GM12878 (cell line): ENCODE measurements at regions not wholly inside any gene's neighbourhood (a gene's known extent, or its start where the extent isn't known, plus 50 kb on each side); places are given as distances from the start of the nearest gene placed in this dataset.
A peak's percentile ranks its signal among the peaks of the same experiment; 100 is the strongest.

ENCODE experiments used
- ATAC-seq: fragments of 200-7000 bp; cut with Tn5 transposase; 3 replicates; pipeline ENCODE4 v1.9.1; 2020; ENCODE audit warnings: mild to moderate bottlenecking, moderate library complexity
- BruUV-seq: library from RNA; stranded (reverse); fragments of 400-500 nt; replicated peaks from 2 replicates; lab custom pipeline; 2021; lab: Mats Ljungman, UMichigan
- CTCF ChIA-PET: fragments of 300-600 bp; sonication (Branson Sonifier 250); formaldehyde crosslinking; extraction: SDS; loops from one replicate; lab custom pipeline; 2021; ENCODE audit warnings: inconsistent platforms; lab: Yijun Ruan, JAX
- POLR2A ChIA-PET: fragments of 350-600 bp; formaldehyde crosslinking; extraction: SDS; loops from one replicate; lab custom pipeline; 2021; ENCODE audit warnings: inconsistent platforms; lab: Charles Lee
- RAD21 ChIA-PET: fragments of 300-600 bp; sonication (Branson Sonifier 250); formaldehyde crosslinking; loops from one replicate; lab custom pipeline; 2023; ENCODE audit warnings: antibody characterized with exemption; ENCODE audit not compliant: unreplicated experiment; lab: Charles Lee
- SMC1A ChIA-PET: fragments of 300-600 bp; sonication (Branson Sonifier 250); formaldehyde crosslinking; loops from one replicate; lab custom pipeline; 2023; ENCODE audit not compliant: unreplicated experiment, uncharacterized antibody; lab: Charles Lee
- DNase-seq: peaks from one replicate; pipeline ENCODE4 v3.0.0-alpha.2; 2011; ENCODE audit warnings: low read depth, low spot score
- FAIRE-seq: peaks from 3 replicates; lab custom pipeline; 2011; peaks lifted over from hg19 to GRCh38; lab: Jason Lieb, UNC
- H2AFZ ChIP-seq: 2 replicates; pipeline ENCODE4 v1.6.0; 2011; ENCODE audit warnings: low read depth, low read length, control low read depth; ENCODE audit not compliant: control insufficient read depth
- H3K27ac ChIP-seq: 2 replicates; pipeline ENCODE4 v1.5.1; 2011; ENCODE audit warnings: control low read depth; ENCODE audit not compliant: control insufficient read depth, insufficient read depth
- H3K27me3 ChIP-seq, 2 experiments: replicated peaks in 1 of 2; 2 replicates each; pipeline versions ENCODE4 v1.6.0 to v1.6.1; 2011; ENCODE audit warnings: low read length in 1 of 2; ENCODE audit not compliant: control insufficient read depth in 2 of 2, insufficient read depth in 2 of 2
- H3K36me3 ChIP-seq, 2 experiments: 2 replicates each; pipeline ENCODE4 v1.5.1; 2011; ENCODE audit warnings: low read length in 1 of 2; ENCODE audit not compliant: control insufficient read depth in 2 of 2, insufficient read depth in 2 of 2
- H3K4me1 ChIP-seq: 2 replicates; pipeline ENCODE4 v1.6.1; 2011; ENCODE audit warnings: mild to moderate bottlenecking, low read length, moderate library complexity, mixed read lengths; ENCODE audit not compliant: control insufficient read depth, insufficient read depth
- H3K4me2 ChIP-seq: 2 replicates; pipeline ENCODE4 v1.6.0; 2011; ENCODE audit warnings: control low read depth; ENCODE audit not compliant: control insufficient read depth, insufficient read depth
- H3K4me3 ChIP-seq: fragments of 200-600 bp; sonication (generic); 2 replicates; pipeline ENCODE4 v1.5.1; 2016
- H3K79me2 ChIP-seq: 2 replicates; pipeline ENCODE4 v1.6.0; 2011; ENCODE audit warnings: low read length; ENCODE audit not compliant: control insufficient read depth, insufficient read depth
- H3K9ac ChIP-seq: 2 replicates; pipeline ENCODE4 v1.8.0; 2011; ENCODE audit warnings: low read length, control low read depth, mixed read lengths; ENCODE audit not compliant: control insufficient read depth, insufficient read depth
- H3K9me3 ChIP-seq: replicated peaks from 3 replicates; pipeline ENCODE4 v1.5.1; 2011; ENCODE audit warnings: mild to moderate bottlenecking, low read length; ENCODE audit not compliant: control insufficient read depth, insufficient read depth
- H4K20me1 ChIP-seq: 2 replicates; pipeline ENCODE4 v1.6.0; 2011; ENCODE audit not compliant: control insufficient read depth, insufficient read depth
- CHD4 ChIP-seq: fragments of 200-600 bp; sonication (generic); IDR thresholded peaks from 2 replicates; pipeline ENCODE4 v1.6.1; 2016; ENCODE audit warnings: mild to moderate bottlenecking
- CREM ChIP-seq: IDR thresholded peaks from 2 replicates; pipeline ENCODE4 v1.6.1; 2014; ENCODE audit warnings: antibody characterized with exemption, low read depth
- CTCF ChIP-seq, 3 experiments: IDR thresholded peaks in 2 of 3; conservative IDR thresholded peaks in 1 of 3; 2 replicates each; pipeline ENCODE4 v1.5.1; 2011; ENCODE audit warnings: low read depth in 3 of 3, low read length in 3 of 3, mild to moderate bottlenecking in 3 of 3, control low read depth in 2 of 3, moderate library complexity in 2 of 3, inconsistent platforms in 1 of 3, mixed read lengths in 1 of 3; ENCODE audit not compliant: control insufficient read depth in 2 of 3, insufficient read depth in 1 of 3; ENCODE audit errors: extremely low read depth in 1 of 3
- ELK1 ChIP-seq: IDR thresholded peaks from 2 replicates; pipeline ENCODE4 v1.6.1; 2012; ENCODE audit warnings: low read depth, low read length, improper control_type of control experiment
- RCOR1 ChIP-seq: conservative IDR thresholded peaks from 2 replicates; pipeline ENCODE4 v1.6.1; 2012; ENCODE audit warnings: low read depth, low read length, improper control_type of control experiment
- SIX5 ChIP-seq: IDR thresholded peaks from 2 replicates; pipeline ENCODE4 v1.6.1; 2011; ENCODE audit warnings: mild to moderate bottlenecking, low read depth, low read length, moderate library complexity; ENCODE audit not compliant: severe bottlenecking
- SREBF2 ChIP-seq: IDR thresholded peaks from 2 replicates; pipeline ENCODE4 v1.6.1; 2012; ENCODE audit warnings: mild to moderate bottlenecking, low read length
- ZNF622 ChIP-seq: fragments of 450-650 bp; IDR thresholded peaks from 2 replicates; pipeline ENCODE4 v1.6.1; 2017; ENCODE audit warnings: mild to moderate bottlenecking, inconsistent platforms
- WGBS: methylation state at CpG from one replicate; pipeline ENCODE4 v1.1.6; 2016; ENCODE audit warnings: low lambda C conversion rate; ENCODE audit not compliant: insufficient replicate concordance, insufficient coverage; ENCODE audit errors: missing lambda C conversion rate; 5-methylcytosine and 5-hydroxymethylcytosine counted together
- in situ Hi-C: fragments of 300-500 bp; cut with MboI; formaldehyde crosslinking; loops from 9 replicates; pipeline ENCODE4 v1.14.3; 2018; ENCODE audit warnings: mixed read lengths
- intact Hi-C: fragments of 100-400 bp; cut with micrococcal nuclease; formaldehyde crosslinking; loops from one replicate; pipeline ENCODE4 v1.14.2; 2022; ENCODE audit not compliant: unreplicated experiment

- in situ Hi-C loops, result no loop called here
- H3K4me1 ChIP-seq, result no peaks in the 10 kb centered on the region
- no peaks in the 10 kb centered on the region for H3K27me3 ChIP-seq
- no TSS peak for BruUV-seq
- H3K27ac ChIP-seq, result no peak overlapping the region
- CTCF ChIA-PET, result no interaction called here
- no peak overlapping the region for H3K4me3 ChIP-seq
- POLR2A ChIA-PET, result no interaction called here
- DNase-seq (no peak), FAIRE-seq (no peak), ATAC-seq (no peak)
- no peaks in the 10 kb centered on the region for H3K79me2 ChIP-seq
- H3K9me3 ChIP-seq, result no peaks in the 10 kb centered on the region
- no peaks in the 10 kb centered on the region for H3K36me3 ChIP-seq
- SMC1A ChIA-PET, result no interaction called here
- intact Hi-C loops, result no loop called here
- TF ChIP-seq RCOR1 (no peak), ELK1 (no peak), ZNF622 (no peak), CREM (no peak), SIX5 (no peak), CHD4 (no peak)
- H4K20me1 ChIP-seq, result no peaks in the 10 kb centered on the region
- RAD21 ChIA-PET, result no interaction called here
- WGBS, result 14% methylated on average over 9 of the region's 9 CpGs
- H3K4me2 ChIP-seq, result no peak overlapping the region
- H2AFZ ChIP-seq, result no peak overlapping the region
- no peak overlapping the region for H3K9ac ChIP-seq
Measured at GRCh38 chr11:91263496-91264365, 960.9 kb upstream of the FAT3 start.

DNA sequence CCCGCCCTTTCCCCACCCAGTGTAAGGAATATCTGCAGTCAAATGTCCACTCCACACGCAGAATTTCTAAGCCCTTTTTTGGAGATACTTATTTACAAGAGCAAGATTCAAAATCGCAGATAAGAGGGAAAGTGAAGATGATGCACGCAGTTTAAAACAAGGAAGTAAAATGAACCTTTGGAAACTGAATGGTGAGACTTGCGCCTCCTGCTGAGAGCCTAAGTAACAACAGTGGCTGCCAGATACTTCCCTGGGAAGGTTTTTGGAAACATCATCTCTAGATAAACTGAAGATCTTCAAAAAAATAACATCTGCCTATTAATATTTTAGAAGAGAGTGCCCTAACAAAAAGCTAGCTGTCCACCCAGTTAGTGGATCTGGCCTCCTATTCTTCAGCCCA, 963.1 kb upstream of the FAT3 start:
- H3K79me2 ChIP-seq, result no peaks in the 10 kb centered on the region
- H2AFZ ChIP-seq, result no peak overlapping the region
- H3K4me3 ChIP-seq, result no peak overlapping the region
- no TSS peak for BruUV-seq
- ATAC-seq (peak; percentile 57; the same call in 2 of the 3 replicates), DNase-seq (no peak), FAIRE-seq (no peak)
- H3K36me3 ChIP-seq, result no peaks in the 10 kb centered on the region
- H3K4me1 ChIP-seq, result no peaks in the 10 kb centered on the region
- TF ChIP-seq SREBF2, result no peak
- TF ChIP-seq CTCF (IDR thresholded peaks at IDR 0.05 in 2 of 3, conservative IDR thresholded peaks at IDR 0.05 in 1 of 3; ENCODE audit: control insufficient read depth in 2 of 3, extremely low read depth in 1 of 3, insufficient read depth in 1 of 3, low read depth in 3 of 3, low read length in 3 of 3), result peak; percentile 15 to 42 (median 19); a peak in 2 of 6 replicates
- 19% methylated on average over 5 of the region's 5 CpGs for WGBS
- no peaks in the 10 kb centered on the region for H3K9me3 ChIP-seq
- H3K27me3 ChIP-seq, result no peaks in the 10 kb centered on the region
- H3K4me2 ChIP-seq, result no peak overlapping the region
- no peaks in the 10 kb centered on the region for H4K20me1 ChIP-seq
- H3K27ac ChIP-seq, result no peak overlapping the region
- intact Hi-C loops, result no loop called here
- in situ Hi-C loops, result no loop called here
- RAD21 ChIA-PET, result no interaction called here
- H3K9ac ChIP-seq, result no peak overlapping the region
- CTCF ChIA-PET, result no interaction called here
- POLR2A ChIA-PET, result no interaction called here
- SMC1A ChIA-PET, result no interaction called here
